ENCODE measurements at regions not wholly inside any gene's neighbourhood (a gene's known extent, or its start where the extent isn't known, plus 50 kb on each side); places are given as distances from the start of the nearest gene placed in this dataset.

DNA sequence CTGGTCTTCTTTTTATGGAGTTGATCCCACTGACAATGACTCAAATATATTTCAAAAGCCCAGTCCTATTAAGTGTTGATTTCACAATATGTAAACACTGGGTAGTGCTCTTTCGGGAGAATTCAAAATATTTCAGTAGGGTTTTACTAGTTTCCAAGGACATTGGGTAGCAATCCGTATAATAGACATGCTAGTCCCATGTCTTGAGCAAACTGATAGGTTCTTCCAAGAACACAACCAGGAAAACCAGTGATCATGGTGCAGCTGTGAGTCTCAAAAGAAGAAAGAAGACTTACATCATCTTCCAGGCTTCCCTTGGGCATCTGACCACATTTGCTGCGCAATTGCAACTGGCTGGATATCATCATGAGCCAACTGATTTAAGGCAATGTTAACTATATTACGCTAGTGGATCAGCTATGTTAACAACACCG lies 59.3 kb upstream of the APBB1IP start:
- no peak for DNase-seq
- Mint-ChIP-seq H3K9me3 (peaks cover 0 to 15% (median 3%) of the 10 kb centered on the region in 9 donors), H3K27me3 (no peaks in the 10 kb centered on the region), H3K4me3 (no peak overlapping the region), H3K36me3 (peaks cover 0 to 5% (median 0%) of the 10 kb centered on the region in 3 donors), H3K4me1 (peaks cover 0 to 4% (median 2%) of the 10 kb centered on the region in 4 donors), H3K27ac (no peak overlapping the region)
- POLR2A ChIA-PET = no interaction called here
- ATAC-seq = no peak

DNA sequence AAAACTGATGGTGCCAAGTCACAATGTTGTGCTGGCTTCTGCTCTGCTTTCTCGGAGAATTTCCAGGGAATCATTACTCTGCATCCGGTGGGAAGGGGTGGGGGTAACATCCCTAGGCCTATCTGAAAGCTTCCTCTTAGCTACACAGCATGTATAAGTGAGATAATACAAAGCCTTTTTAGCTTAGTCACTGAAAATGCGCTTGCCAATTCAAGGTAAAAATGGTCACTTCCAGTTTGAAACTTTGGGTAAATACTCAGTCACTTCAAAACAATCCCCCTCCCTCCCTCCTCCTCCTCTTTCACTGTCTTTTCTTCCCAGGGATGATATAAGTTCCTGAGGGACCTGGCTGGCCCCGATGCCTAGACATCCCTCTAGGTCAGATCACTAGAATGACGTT lies 57.3 kb upstream of the APBB1IP start:
- ATAC-seq (no peak), DNase-seq (no peak)
- POLR2A ChIA-PET = no interaction called here
- Mint-ChIP-seq H3K4me3 (no peak overlapping the region), H3K27me3 (no peaks in the 10 kb centered on the region), H3K36me3 (peaks cover 0 to 5% (median 0%) of the 10 kb centered on the region in 3 donors), H3K27ac (no peak overlapping the region), H3K9me3 (peaks cover 0 to 15% (median 3%) of the 10 kb centered on the region in 9 donors), H3K4me1 (peaks cover 2 to 8% (median 3%) of the 10 kb centered on the region in 4 donors)

DNA sequence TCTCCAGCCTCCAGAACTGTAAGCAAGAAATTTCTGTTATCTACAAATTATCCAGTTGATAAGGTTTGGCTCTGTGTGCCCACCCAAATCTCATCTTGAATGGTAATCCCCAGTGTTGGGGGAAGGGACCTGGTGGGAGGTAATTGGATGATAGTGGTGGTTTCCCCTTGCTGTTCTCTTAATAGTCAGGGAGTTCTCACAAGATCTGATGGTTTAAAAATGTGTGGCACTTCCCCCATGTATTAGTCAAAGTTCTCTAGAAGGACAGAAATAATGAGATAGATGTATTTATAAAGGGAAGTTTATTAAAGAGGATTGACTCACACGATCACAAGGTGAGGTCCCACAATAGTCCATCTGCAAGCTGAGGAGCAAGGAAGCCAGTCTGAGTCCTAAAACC lies 56.2 kb upstream of the APBB1IP start:
- ATAC-seq (no peak), DNase-seq (no peak)
- no peak overlapping the region for H3K27ac Mint-ChIP-seq
- POLR2A ChIA-PET = no interaction called here
- H3K4me1 Mint-ChIP-seq = peaks cover 2 to 8% (median 3%) of the 10 kb centered on the region in 4 donors
- H3K4me3 Mint-ChIP-seq = no peak overlapping the region
- H3K27me3 Mint-ChIP-seq = no peaks in the 10 kb centered on the region
- peaks cover 0 to 2% (median 0%) of the 10 kb centered on the region in 3 donors for H3K36me3 Mint-ChIP-seq
- H3K9me3 Mint-ChIP-seq = peaks cover 0 to 8% (median 0%) of the 10 kb centered on the region in 9 donors

DNA sequence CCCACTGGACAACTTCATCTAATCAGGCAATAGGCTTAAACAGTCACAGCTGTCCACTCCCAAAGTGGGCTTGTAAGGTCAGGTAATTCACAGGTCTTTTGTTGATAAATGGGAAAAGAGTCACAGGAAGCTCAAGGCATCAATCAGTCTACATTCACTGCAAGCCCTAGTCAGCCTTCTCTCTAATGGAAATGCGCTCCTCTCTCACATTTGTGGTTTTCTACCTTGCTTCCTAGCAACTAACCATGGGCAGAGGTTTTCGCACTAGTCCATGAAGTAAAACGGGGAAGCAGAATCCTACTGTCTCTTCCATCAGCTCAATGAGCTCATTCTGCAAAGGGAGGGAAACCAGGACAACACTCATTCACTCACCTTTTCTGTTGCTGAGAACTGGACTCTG lies 53.5 kb upstream of the APBB1IP start:
- H3K27me3 Mint-ChIP-seq = no peaks in the 10 kb centered on the region
- ATAC-seq (no peak), DNase-seq (no peak)
- H3K4me3 Mint-ChIP-seq = no peak overlapping the region
- no peak overlapping the region for H3K27ac Mint-ChIP-seq
- peaks cover 0 to 3% (median 0%) of the 10 kb centered on the region in 9 donors for H3K9me3 Mint-ChIP-seq
- POLR2A ChIA-PET = interaction anchor here (0.5 kb wide), 1 partner anchor 388 kb away, joined by 4 read pairs; no protein-coding TSS in a partner anchor
- H3K36me3 Mint-ChIP-seq = peaks cover 0 to 3% (median 0%) of the 10 kb centered on the region in 3 donors
- peaks cover 0 to 8% (median 3%) of the 10 kb centered on the region in 4 donors for H3K4me1 Mint-ChIP-seq

DNA sequence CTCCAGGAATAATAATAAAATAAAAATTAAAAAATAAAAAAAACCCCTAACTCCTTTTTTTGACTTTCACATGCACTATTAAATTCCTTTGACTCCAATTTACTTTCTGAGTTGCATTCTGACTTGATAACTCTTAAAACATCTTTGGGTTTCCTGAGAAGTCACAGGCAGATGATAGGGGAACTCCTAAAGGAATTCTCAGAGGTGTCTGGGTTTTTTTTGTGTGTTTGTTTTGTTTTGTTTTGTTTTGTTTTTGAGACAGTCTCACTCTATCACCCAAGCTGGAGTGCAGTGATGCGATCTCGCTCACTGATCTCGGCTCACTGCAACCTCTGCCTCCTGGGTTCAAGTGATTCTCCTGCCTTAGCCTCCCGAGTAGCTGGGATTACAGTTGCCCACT lies 52.7 kb upstream of the APBB1IP start:
- ATAC-seq (no peak), DNase-seq (no peak)
- Mint-ChIP-seq H3K9me3 (peaks cover 0 to 4% (median 1%) of the 10 kb centered on the region in 9 donors), H3K27me3 (peaks cover 0 to 3% (median 2%) of the 10 kb centered on the region in 5 donors), H3K27ac (no peak overlapping the region), H3K4me1 (peaks cover 0 to 8% (median 3%) of the 10 kb centered on the region in 4 donors), H3K4me3 (no peak overlapping the region), H3K36me3 (peaks cover 0 to 4% (median 0%) of the 10 kb centered on the region in 3 donors)
- POLR2A ChIA-PET = no interaction called here

DNA sequence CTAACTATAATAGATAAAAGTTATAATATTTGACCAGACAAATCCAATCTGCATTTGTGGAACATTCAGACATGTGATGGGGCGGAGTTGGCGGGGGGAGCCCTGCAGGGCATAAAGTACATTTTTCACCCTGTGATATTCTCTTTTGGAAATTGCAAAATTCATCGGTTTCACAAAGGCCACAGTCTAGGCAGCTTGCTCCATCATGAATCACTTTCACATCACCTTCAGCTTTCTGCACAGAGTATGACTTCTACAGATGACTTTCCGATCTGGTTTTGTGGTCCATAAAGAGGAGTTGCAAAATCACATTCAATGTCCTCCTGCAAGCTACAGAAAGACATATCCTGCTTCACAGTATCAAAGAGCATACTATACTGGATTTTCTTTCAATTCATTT lies 51.4 kb upstream of the APBB1IP start:
- no peak for ATAC-seq

More for the DNA sequence above, 51.4 kb upstream of the APBB1IP start:
- Mint-ChIP-seq H3K36me3 (peaks cover 0 to 4% (median 0%) of the 10 kb centered on the region in 3 donors), H3K9me3 (peaks cover 0 to 4% (median 1%) of the 10 kb centered on the region in 9 donors), H3K4me1 (peaks cover 2 to 8% (median 6%) of the 10 kb centered on the region in 4 donors), H3K4me3 (no peak overlapping the region), H3K27me3 (peaks cover 0 to 4% (median 2%) of the 10 kb centered on the region in 5 donors), H3K27ac (no peak overlapping the region)
- DNase-seq = no peak
- POLR2A ChIA-PET = no interaction called here
